ENCODE measurements at regions not wholly inside any gene's neighbourhood (a gene's known extent, or its start where the extent isn't known, plus 50 kb on each side); places are given as distances from the start of the nearest gene placed in this dataset.
"Not testable (repeated sequence)": the region's sequence is repeated elsewhere in the genome, so short reads cannot be mapped to it uniquely, and the experiment has no call there.

DNA sequence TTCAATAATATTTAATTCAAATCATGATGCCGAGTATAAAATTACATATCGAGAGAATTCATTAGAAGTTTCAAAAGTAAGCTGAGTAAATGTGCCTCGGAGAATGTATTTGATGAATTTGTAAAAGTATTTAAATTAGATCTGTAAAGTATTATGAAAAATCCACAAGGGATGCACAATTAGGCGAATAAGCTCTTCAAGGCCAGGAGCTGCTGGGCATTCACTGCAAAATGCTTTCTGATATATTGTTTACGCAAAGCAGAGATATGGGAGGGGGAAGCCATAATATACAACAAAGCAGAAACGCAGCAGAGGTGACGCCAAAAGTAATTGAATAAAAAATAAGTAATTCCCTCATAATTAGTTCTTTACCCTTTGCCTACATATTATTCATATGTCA, 1121.5 kb upstream of the TENM3 start:
- no peak overlapping the region for H3K4me3 ChIP-seq (replicated peaks; ENCODE audit: low read depth, low read length)
- DNase-seq (ENCODE audit: low read depth) = no peak
- TF ChIP-seq, protein P1, sequence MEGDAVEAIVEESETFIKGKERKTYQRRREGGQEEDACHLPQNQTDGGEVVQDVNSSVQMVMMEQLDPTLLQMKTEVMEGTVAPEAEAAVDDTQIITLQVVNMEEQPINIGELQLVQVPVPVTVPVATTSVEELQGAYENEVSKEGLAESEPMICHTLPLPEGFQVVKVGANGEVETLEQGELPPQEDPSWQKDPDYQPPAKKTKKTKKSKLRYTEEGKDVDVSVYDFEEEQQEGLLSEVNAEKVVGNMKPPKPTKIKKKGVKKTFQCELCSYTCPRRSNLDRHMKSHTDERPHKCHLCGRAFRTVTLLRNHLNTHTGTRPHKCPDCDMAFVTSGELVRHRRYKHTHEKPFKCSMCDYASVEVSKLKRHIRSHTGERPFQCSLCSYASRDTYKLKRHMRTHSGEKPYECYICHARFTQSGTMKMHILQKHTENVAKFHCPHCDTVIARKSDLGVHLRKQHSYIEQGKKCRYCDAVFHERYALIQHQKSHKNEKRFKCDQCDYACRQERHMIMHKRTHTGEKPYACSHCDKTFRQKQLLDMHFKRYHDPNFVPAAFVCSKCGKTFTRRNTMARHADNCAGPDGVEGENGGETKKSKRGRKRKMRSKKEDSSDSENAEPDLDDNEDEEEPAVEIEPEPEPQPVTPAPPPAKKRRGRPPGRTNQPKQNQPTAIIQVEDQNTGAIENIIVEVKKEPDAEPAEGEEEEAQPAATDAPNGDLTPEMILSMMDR (IDR thresholded peaks at IDR 0.05; ENCODE audit: low read length, missing control alignments) = no peak

DNA sequence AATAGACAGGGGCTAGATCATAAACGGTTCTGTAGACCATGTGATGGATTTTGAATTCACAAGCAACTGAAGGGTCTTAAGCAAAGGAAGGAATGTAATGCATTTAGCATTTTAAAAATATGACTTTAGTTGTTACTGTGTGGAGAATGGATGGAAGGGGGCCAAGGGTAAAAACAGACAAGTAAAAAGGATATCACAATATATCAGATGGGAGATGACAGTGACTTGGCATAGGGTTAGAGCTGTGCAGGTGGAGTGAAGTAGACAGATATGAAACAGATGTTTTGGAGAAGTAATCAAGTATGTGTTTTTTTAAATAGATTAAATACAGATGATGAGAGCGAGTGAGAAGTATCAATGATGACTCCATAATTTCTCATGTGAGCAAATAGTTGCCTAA, 1116.0 kb upstream of the TENM3 start:
- no peak for DNase-seq (ENCODE audit: low read depth)
- TF ChIP-seq, protein P1 (IDR thresholded peaks at IDR 0.05; ENCODE audit: low read length, missing control alignments) = no peak
- H3K4me3 ChIP-seq (replicated peaks; ENCODE audit: low read depth, low read length) = no peak overlapping the region

DNA sequence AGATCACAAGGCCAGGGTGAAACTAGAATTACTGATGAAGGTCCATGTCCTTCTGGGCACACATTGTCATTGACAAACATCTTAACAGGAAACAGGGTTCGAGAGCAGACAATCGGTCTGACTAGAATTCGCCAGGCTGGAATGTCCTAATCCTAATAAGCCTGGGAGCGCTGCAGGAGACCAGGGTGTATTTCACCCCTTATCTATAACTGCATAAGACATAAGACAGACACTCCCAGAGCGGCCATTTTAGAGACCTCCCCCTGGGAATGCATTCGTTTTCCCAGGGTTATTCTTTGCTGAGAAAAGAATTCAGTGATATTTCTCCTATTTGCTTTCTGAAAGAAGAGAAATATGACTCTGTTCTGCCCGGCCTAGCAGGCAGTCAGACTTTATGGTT, 1112.9 kb upstream of the TENM3 start:
- DNase-seq (ENCODE audit: low read depth) = not testable (repeated sequence)

GRCh38 chr4:181137351-181137750, 1105.9 kb upstream of the TENM3 start:
- no peak for DNase-seq (ENCODE audit: low read depth)
- TF ChIP-seq, protein P1 (IDR thresholded peaks at IDR 0.05; ENCODE audit: low read length, missing control alignments) = no peak
- no peak overlapping the region for H3K4me3 ChIP-seq (replicated peaks; ENCODE audit: low read depth, low read length)

More for the DNA sequence above, 1112.9 kb upstream of the TENM3 start:
- H3K4me3 ChIP-seq (replicated peaks; ENCODE audit: low read depth, low read length) = not testable (repeated sequence)

GRCh38 chr4:181138116-181138515, 1105.1 kb upstream of the TENM3 start:
- no peak overlapping the region for H3K4me3 ChIP-seq (replicated peaks; ENCODE audit: low read depth, low read length)
- TF ChIP-seq, protein P1 (IDR thresholded peaks at IDR 0.05; ENCODE audit: low read length, missing control alignments) = no peak

GRCh38 chr4:181140037-181140603, 1103.1 kb upstream of the TENM3 start:
- no peak for DNase-seq (ENCODE audit: low read depth)
- TF ChIP-seq, protein P1 (IDR thresholded peaks at IDR 0.05; ENCODE audit: low read length, missing control alignments) = no peak
- H3K4me3 ChIP-seq (replicated peaks; ENCODE audit: low read depth, low read length) = no peak overlapping the region

More at GRCh38 chr4:181138116-181138515, 1105.1 kb upstream of the TENM3 start:
- no peak for DNase-seq (ENCODE audit: low read depth)

- DNase-seq (ENCODE audit: low read depth) = peak; percentile 83
Observed at GRCh38 chr4:181143250-181143854, 1099.8 kb upstream of the TENM3 start.

More at GRCh38 chr4:181143250-181143854, 1099.8 kb upstream of the TENM3 start:
- TF ChIP-seq, protein P1 (IDR thresholded peaks at IDR 0.05; ENCODE audit: low read length, missing control alignments) = peak; percentile 93
- H3K4me3 ChIP-seq (replicated peaks; ENCODE audit: low read depth, low read length) = no peak overlapping the region
